Subcutaneous abdominal adipose tissue (tissue), 5 donors: ENCODE measurements at regions not wholly inside any gene's neighbourhood (a gene's known extent, or its start where the extent isn't known, plus 50 kb on each side); places are given as distances from the start of the nearest gene placed in this dataset.
"Not testable (repeated sequence)": the region's sequence is repeated elsewhere in the genome, so short reads cannot be mapped to it uniquely, and the experiment has no call there.

ENCODE experiments used
- H3K27ac ChIP-seq: one replicate; pipeline ENCODE4 v1.7.0; 2013; ENCODE audit warnings: low read depth, mild to moderate bottlenecking, inconsistent platforms, low read length, moderate library complexity
- H3K27me3 ChIP-seq, 5 donors: one replicate each; pipeline ENCODE4 v1.7.0; 2013; ENCODE audit warnings: low read length in 5 of 5, inconsistent platforms in 1 of 5; ENCODE audit not compliant: control insufficient read depth in 5 of 5, insufficient read depth in 4 of 5
- H3K36me3 ChIP-seq, 5 donors: one replicate each; pipeline ENCODE4 v1.7.0; 2013; ENCODE audit warnings: low read length in 5 of 5; ENCODE audit not compliant: control insufficient read depth in 5 of 5, insufficient read depth in 5 of 5
- H3K4me1 ChIP-seq, 5 donors: one replicate each; pipeline ENCODE4 v1.7.0; 2013; ENCODE audit warnings: low read length in 5 of 5, mild to moderate bottlenecking in 3 of 5, moderate library complexity in 1 of 5; ENCODE audit not compliant: control insufficient read depth in 5 of 5, insufficient read depth in 5 of 5
- H3K4me3 ChIP-seq, 5 donors: one replicate each; pipeline ENCODE4 v1.7.0; 2013; ENCODE audit warnings: low read length in 5 of 5, low read depth in 1 of 5
- H3K9ac ChIP-seq, 5 donors: one replicate each; pipeline ENCODE4 v1.7.0; 2013; ENCODE audit warnings: low read length in 5 of 5, mild to moderate bottlenecking in 4 of 5, moderate library complexity in 3 of 5
- H3K9me3 ChIP-seq, 5 donors: one replicate each; pipeline ENCODE4 v1.7.0; 2013; ENCODE audit warnings: low read length in 5 of 5; ENCODE audit not compliant: control insufficient read depth in 5 of 5
- donor health status: healthy.
- donor health status: healthy.
- donor health status: healthy.
- donor health status: healthy.
- donor health status: healthy.

- H3K27ac ChIP-seq = no peak overlapping the region
- H3K36me3 ChIP-seq = no peaks in the 10 kb centered on the region
- peak overlapping the region in 1 of 5 donors; percentile 40 for H3K4me3 ChIP-seq
- peaks cover 0 to 2% (median 0%) of the 10 kb centered on the region in 5 donors for H3K9me3 ChIP-seq
- peaks cover 0 to 22% (median 3%) of the 10 kb centered on the region in 5 donors for H3K4me1 ChIP-seq
- no peak overlapping the region for H3K9ac ChIP-seq
- H3K27me3 ChIP-seq = no peaks in the 10 kb centered on the region
Measured at GRCh38 chr4:187378441-187378840, 617.1 kb upstream of the ZFP42 start.

GRCh38 chr4:187380181-187380581, 615.4 kb upstream of the ZFP42 start:
- Histone ChIP-seq H3K9ac (no peak overlapping the region), H3K9me3 (peaks cover 0 to 2% (median 0%) of the 10 kb centered on the region in 5 donors), H3K4me3 (no peak overlapping the region), H3K27ac (no peak overlapping the region), H3K4me1 (peaks cover 0 to 15% (median 0%) of the 10 kb centered on the region in 5 donors), H3K27me3 (no peaks in the 10 kb centered on the region), H3K36me3 (no peaks in the 10 kb centered on the region)

- H3K9me3 ChIP-seq = no peaks in the 10 kb centered on the region
- H3K27me3 ChIP-seq = no peaks in the 10 kb centered on the region
- no peak overlapping the region for H3K27ac ChIP-seq
- peaks cover 0 to 8% (median 0%) of the 10 kb centered on the region in 5 donors for H3K4me1 ChIP-seq
- no peak overlapping the region for H3K9ac ChIP-seq
- no peaks in the 10 kb centered on the region for H3K36me3 ChIP-seq
- H3K4me3 ChIP-seq = no peak overlapping the region
Measured at GRCh38 chr4:187383181-187383580, 612.4 kb upstream of the ZFP42 start.

- Histone ChIP-seq H3K4me3 (no peak overlapping the region), H3K27me3 (no peaks in the 10 kb centered on the region), H3K9me3 (no peaks in the 10 kb centered on the region), H3K27ac (no peak overlapping the region), H3K4me1 (no peaks in the 10 kb centered on the region), H3K36me3 (no peaks in the 10 kb centered on the region), H3K9ac (no peak overlapping the region)
Measured at GRCh38 chr4:187387739-187388138, 607.8 kb upstream of the ZFP42 start.

GRCh38 chr4:187389420-187389819, 606.2 kb upstream of the ZFP42 start:
- H3K4me3 ChIP-seq = no peak overlapping the region
- no peaks in the 10 kb centered on the region for H3K4me1 ChIP-seq
- H3K27ac ChIP-seq = no peak overlapping the region
- no peaks in the 10 kb centered on the region for H3K36me3 ChIP-seq
- no peak overlapping the region for H3K9ac ChIP-seq
- H3K27me3 ChIP-seq = no peaks in the 10 kb centered on the region
- no peaks in the 10 kb centered on the region for H3K9me3 ChIP-seq

- H3K4me3 ChIP-seq = no peak overlapping the region
- H3K9ac ChIP-seq = no peak overlapping the region
- no peaks in the 10 kb centered on the region for H3K27me3 ChIP-seq
- H3K36me3 ChIP-seq = no peaks in the 10 kb centered on the region
- H3K9me3 ChIP-seq = no peaks in the 10 kb centered on the region
- no peaks in the 10 kb centered on the region for H3K4me1 ChIP-seq
- no peak overlapping the region for H3K27ac ChIP-seq
Measured at GRCh38 chr4:187390646-187391045, 604.9 kb upstream of the ZFP42 start.

- H3K9me3 ChIP-seq = no peaks in the 10 kb centered on the region
- no peak overlapping the region for H3K4me3 ChIP-seq
- H3K4me1 ChIP-seq = no peaks in the 10 kb centered on the region
- no peak overlapping the region for H3K27ac ChIP-seq
- H3K36me3 ChIP-seq = no peaks in the 10 kb centered on the region
- no peak overlapping the region for H3K9ac ChIP-seq
- H3K27me3 ChIP-seq = no peaks in the 10 kb centered on the region
Measured at GRCh38 chr4:187393531-187394344, 601.8 kb upstream of the ZFP42 start.

- Histone ChIP-seq H3K9ac (no peak overlapping the region), H3K4me1 (no peaks in the 10 kb centered on the region), H3K36me3 (no peaks in the 10 kb centered on the region), H3K27me3 (no peaks in the 10 kb centered on the region), H3K9me3 (no peaks in the 10 kb centered on the region), H3K4me3 (no peak overlapping the region), H3K27ac (no peak overlapping the region)
Measured at GRCh38 chr4:187396106-187396505, 599.5 kb upstream of the ZFP42 start.

- H3K27ac ChIP-seq, H3K9me3 ChIP-seq, H3K36me3 ChIP-seq, H3K27me3 ChIP-seq, H3K9ac ChIP-seq, H3K4me1 ChIP-seq: not testable (repeated sequence)
- peak overlapping the region in 2 of 5 donors; percentile 11 to 41 for H3K4me3 ChIP-seq
Measured at GRCh38 chr4:187408447-187408846, 587.1 kb upstream of the ZFP42 start.

GRCh38 chr4:187413564-187414358, 581.8 kb upstream of the ZFP42 start:
- no peaks in the 10 kb centered on the region for H3K36me3 ChIP-seq
- H3K9ac ChIP-seq = no peak overlapping the region
- H3K9me3 ChIP-seq = peaks cover 0 to 4% (median 0%) of the 10 kb centered on the region in 5 donors
- H3K27ac ChIP-seq = no peak overlapping the region
- H3K27me3 ChIP-seq = no peaks in the 10 kb centered on the region
- H3K4me3 ChIP-seq = no peak overlapping the region
- H3K4me1 ChIP-seq = peaks cover 0 to 31% (median 3%) of the 10 kb centered on the region in 5 donors
